Glutamatergic neuron (in vitro differentiated cells): ENCODE measurements at regions not wholly inside any gene's neighbourhood (a gene's known extent, or its start where the extent isn't known, plus 50 kb on each side); places are given as distances from the start of the nearest gene placed in this dataset.

ENCODE experiments used
- DNase-seq: peaks from one replicate; pipeline ENCODE4 v3.0.0; 2022
- H3K27ac Mint-ChIP-seq: one replicate; pipeline ENCODE4 v1.8.0; 2020; ENCODE audit warnings: mild to moderate bottlenecking, mixed read lengths, inconsistent platforms; ENCODE audit not compliant: unreplicated experiment
- H3K27me3 Mint-ChIP-seq: one replicate; pipeline ENCODE4 v1.8.0; 2020; ENCODE audit warnings: mild to moderate bottlenecking, moderate library complexity, mixed read lengths, inconsistent platforms; ENCODE audit not compliant: unreplicated experiment
- H3K36me3 Mint-ChIP-seq: one replicate; pipeline ENCODE4 v1.8.0; 2020; ENCODE audit warnings: mild to moderate bottlenecking, mixed read lengths, inconsistent platforms; ENCODE audit not compliant: unreplicated experiment
- H3K4me1 Mint-ChIP-seq: one replicate; pipeline ENCODE4 v1.8.0; 2020; ENCODE audit warnings: mild to moderate bottlenecking, low read depth, mixed read lengths, inconsistent platforms; ENCODE audit not compliant: unreplicated experiment
- H3K4me3 Mint-ChIP-seq: one replicate; pipeline ENCODE4 v1.8.0; 2020; ENCODE audit warnings: mild to moderate bottlenecking, mixed read lengths, inconsistent platforms; ENCODE audit not compliant: unreplicated experiment
- H3K9me3 Mint-ChIP-seq: one replicate; pipeline ENCODE4 v1.8.0; 2020; ENCODE audit warnings: mild to moderate bottlenecking, moderate library complexity, mixed read lengths, inconsistent platforms; ENCODE audit not compliant: unreplicated experiment
- CTCF ChIP-seq: fragments of 200-600 bp; sonication (generic); IDR thresholded peaks from one replicate; pipeline ENCODE4 v1.5.0; 2021; ENCODE audit not compliant: partially characterized antibody, unreplicated experiment

GRCh38 chr12:3354586-3354985, 136.4 kb upstream of the PRMT8 start:
- peaks cover 4% of the 10 kb centered on the region for H3K9me3 Mint-ChIP-seq

DNA sequence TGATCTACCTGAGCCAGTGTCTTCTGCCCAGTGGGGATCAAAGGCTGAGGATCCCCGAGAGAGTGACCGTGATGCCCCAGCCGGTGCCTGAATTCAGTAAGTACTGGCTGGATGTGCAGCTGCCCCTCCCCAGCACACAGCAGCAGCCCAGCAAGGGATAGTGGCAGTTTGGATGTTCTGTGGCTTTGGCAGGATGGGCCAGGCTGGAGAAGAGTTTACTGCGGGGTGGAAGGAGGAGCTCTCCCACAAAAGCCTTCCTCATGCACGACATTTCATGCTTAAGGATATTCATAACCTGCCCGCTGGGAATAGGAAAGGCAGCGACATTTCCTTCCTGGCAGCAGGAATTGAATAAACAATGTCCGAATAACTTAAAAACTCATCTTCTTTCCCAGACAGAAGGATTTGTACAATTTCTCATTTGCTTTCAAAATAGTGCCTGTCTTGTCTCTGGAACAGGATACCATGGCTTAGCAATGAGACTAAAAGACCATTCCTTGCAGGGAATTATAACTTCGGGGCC, 135.6 kb upstream of the PRMT8 start:
- Mint-ChIP-seq H3K4me1 (peaks cover 3% of the 10 kb centered on the region), H3K27ac (no peak overlapping the region), H3K27me3 (no peaks in the 10 kb centered on the region), H3K36me3 (no peaks in the 10 kb centered on the region), H3K9me3 (peaks cover 4% of the 10 kb centered on the region), H3K4me3 (no peak overlapping the region)
- no peak for TF ChIP-seq CTCF
- no peak for DNase-seq

More at GRCh38 chr12:3354586-3354985, 136.4 kb upstream of the PRMT8 start:
- no peaks in the 10 kb centered on the region for H3K36me3 Mint-ChIP-seq
- H3K27ac Mint-ChIP-seq: no peak overlapping the region
- H3K4me3 Mint-ChIP-seq: no peak overlapping the region
- peaks cover 3% of the 10 kb centered on the region for H3K4me1 Mint-ChIP-seq
- TF ChIP-seq CTCF: no peak
- DNase-seq: no peak
- H3K27me3 Mint-ChIP-seq: no peaks in the 10 kb centered on the region

- no peak for TF ChIP-seq CTCF
- Mint-ChIP-seq H3K9me3 (peaks cover 4% of the 10 kb centered on the region), H3K4me3 (no peak overlapping the region), H3K36me3 (no peaks in the 10 kb centered on the region), H3K27me3 (no peaks in the 10 kb centered on the region), H3K27ac (no peak overlapping the region), H3K4me1 (peaks cover 3% of the 10 kb centered on the region)
- no peak for DNase-seq
Measured at GRCh38 chr12:3357950-3358525, 133.0 kb upstream of the PRMT8 start.

- H3K4me3 Mint-ChIP-seq: no peak overlapping the region
- TF ChIP-seq CTCF: no peak
- no peak for DNase-seq
- no peaks in the 10 kb centered on the region for H3K36me3 Mint-ChIP-seq
- peaks cover 3% of the 10 kb centered on the region for H3K4me1 Mint-ChIP-seq
- H3K27me3 Mint-ChIP-seq: peaks cover 5% of the 10 kb centered on the region
- peaks cover 4% of the 10 kb centered on the region for H3K9me3 Mint-ChIP-seq
- no peak overlapping the region for H3K27ac Mint-ChIP-seq
Measured at GRCh38 chr12:3359478-3359877, 131.5 kb upstream of the PRMT8 start.

DNA sequence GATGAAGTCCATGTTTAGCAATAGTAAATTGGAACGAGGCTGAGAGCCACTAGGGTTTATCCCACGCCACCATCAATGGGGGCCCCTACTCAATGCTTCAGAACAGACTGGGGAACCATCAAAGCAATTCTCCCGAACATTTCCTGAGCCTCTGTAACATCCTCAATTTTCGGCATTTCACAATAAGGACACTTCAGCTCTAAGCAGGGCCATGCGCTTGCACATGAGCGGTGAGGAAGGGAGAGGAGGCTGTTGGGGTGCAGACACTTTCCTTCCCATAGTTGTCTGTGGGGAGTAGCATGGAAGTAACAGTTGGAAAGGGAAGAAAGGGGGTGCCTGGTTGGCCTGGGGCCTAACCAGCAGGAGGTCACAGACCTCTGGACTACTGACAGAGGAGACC, 129.9 kb upstream of the PRMT8 start:
- TF ChIP-seq CTCF: no peak
- H3K27ac Mint-ChIP-seq: no peak overlapping the region
- peaks cover 1% of the 10 kb centered on the region for H3K9me3 Mint-ChIP-seq
- DNase-seq: no peak
- peaks cover 8% of the 10 kb centered on the region for H3K27me3 Mint-ChIP-seq
- H3K36me3 Mint-ChIP-seq: no peaks in the 10 kb centered on the region
- H3K4me1 Mint-ChIP-seq: peaks cover 8% of the 10 kb centered on the region
- H3K4me3 Mint-ChIP-seq: no peak overlapping the region
